GM19438 (cell line): ENCODE measurements at regions not wholly inside any gene's neighbourhood (a gene's known extent, or its start where the extent isn't known, plus 50 kb on each side); places are given as distances from the start of the nearest gene placed in this dataset.
"Not testable (repeated sequence)": the region's sequence is repeated elsewhere in the genome, so short reads cannot be mapped to it uniquely, and the experiment has no call there.

Source experiments
- ATAC-seq: cut with Tn5 transposase; IDR thresholded peaks from one replicate; pipeline ENCODE4 v1.9.1; 2021; ENCODE audit warnings: low read depth; ENCODE audit not compliant: unreplicated experiment

DNA sequence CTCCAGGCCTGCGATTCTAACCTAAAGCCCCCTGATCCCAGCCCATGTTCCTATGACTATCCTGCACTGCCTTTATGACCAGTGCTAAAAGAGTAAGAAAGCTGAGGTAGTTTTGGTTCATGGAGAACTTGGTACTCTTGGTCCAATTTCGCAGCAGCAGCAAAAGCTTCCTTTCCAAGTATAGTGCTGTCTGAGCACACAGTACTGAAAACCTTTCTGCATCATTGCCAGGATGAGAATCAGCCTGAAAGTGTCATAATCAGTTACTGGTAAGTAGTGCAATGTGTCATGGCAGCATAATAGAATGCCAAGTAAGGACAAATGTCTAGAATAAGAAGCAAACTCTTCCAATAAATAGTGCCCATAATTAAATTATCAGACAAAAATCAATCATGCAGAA, 889.6 kb upstream of the ADGRL4 start:
- no peak for ATAC-seq

DNA sequence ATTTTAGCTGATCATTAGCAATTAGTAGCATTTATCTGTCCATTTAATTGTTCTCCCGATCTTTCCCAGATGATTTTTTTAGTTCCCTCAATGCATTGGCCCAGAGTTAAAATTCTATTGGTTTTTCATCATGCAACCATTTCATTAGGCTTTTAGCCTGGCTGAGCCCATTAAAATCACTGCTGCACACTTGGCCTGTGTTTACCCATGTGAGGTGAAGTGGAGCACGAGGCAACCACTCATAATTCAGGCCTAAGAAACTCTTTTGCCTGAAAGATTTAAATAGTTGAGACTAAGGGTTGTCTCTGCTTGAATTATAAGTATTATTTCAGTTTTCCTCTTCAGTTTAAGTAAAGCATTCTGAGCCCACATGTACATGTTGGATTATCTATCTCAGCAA, 889.0 kb upstream of the ADGRL4 start:
- no peak for ATAC-seq

DNA sequence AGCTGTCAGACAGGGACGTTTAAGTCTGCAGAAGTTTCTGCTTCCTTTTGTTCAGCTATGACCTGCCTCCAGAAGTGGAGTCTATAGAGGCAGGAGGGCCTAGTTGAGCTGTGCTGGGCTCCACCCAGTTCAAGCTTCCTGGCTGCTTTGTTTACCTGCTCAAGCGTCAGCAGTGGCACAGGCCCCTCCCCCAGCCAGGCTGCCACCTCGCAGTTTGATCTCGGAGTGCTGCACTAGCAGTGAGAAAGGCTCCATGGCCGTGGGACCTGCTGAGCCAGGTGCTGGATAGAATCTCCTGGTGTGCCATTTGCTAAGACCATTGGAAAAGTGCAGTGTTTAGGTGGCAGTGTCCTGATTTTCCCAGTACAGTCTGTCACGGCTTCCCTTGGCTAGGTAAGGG, 887.6 kb upstream of the ADGRL4 start:
- not testable (repeated sequence) for ATAC-seq

DNA sequence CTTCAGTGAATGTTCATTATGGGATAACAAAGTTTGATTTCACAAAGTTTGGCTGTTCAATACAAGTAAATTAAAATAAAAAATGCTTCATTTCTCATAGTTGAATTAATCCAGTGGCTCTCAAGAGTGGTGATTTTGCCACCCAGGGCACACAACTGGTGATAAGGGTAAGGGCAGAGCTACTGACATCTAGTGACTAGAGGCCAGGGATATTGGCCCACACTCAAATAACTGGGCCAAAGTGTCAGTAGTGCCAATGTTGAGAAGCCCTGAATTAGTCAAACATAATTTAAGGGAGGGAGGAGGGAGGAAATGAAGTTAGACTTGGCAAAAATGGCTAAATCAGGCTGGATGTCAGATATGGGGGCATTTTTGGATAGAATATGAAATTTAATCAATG, 880.5 kb upstream of the ADGRL4 start:
- no peak for ATAC-seq

DNA sequence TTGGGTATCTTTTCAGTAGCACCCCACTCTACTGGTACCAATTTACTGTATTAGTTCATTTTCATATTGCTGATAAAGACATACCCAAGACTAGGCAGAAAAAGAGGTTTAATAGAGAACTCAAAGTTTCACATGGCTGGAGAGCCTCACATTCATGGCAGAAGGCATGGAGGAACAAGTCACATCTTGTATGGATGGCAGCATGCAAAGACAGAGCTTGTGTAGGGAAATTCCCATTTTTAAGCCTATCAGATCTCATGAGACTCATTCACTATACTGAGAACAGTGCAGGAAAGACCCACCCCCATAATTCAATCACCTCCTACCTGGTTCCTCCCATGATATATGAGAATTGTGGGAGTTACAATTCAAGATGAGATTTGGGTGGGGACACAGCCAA, 878.6 kb upstream of the ADGRL4 start:
- ATAC-seq = no peak

DNA sequence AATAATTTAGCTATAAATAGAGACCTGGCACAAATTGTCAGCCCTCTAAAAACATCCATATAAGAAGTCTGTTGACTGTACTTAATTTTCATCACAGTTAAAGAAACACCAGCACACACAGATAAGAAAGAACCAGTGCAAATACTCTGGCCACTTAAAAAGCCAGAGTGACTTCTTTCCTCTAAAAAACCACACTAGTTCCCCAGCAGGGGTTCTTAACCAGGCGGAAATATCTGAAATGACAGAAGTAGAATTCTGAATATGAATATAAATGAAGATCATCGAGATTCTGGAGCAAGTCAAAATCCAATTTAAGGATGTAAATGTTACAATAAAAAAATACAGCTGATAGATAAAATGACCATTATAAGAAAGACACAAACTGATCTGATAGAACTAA, 870.6 kb upstream of the ADGRL4 start:
- ATAC-seq = no peak

DNA sequence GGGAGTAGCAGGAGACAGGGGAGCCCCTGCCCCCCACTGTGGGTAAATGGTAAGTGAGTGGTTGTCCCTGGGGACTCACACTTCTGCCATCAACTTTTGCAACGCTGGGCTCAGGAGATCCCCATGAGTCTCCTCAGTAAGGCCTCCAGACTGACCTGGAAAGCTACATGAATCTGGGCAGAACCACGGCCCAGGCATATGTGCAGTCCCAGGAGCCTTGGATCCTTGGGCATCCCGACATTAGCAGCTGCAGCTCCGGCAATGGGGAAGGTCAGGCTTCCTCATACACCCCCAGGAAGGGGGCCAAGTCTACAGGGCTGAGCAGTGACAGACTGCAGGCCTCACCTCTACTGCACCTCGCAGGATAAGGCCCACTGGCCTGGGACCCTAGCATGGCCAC, 868.7 kb upstream of the ADGRL4 start:
- ATAC-seq = no peak

DNA sequence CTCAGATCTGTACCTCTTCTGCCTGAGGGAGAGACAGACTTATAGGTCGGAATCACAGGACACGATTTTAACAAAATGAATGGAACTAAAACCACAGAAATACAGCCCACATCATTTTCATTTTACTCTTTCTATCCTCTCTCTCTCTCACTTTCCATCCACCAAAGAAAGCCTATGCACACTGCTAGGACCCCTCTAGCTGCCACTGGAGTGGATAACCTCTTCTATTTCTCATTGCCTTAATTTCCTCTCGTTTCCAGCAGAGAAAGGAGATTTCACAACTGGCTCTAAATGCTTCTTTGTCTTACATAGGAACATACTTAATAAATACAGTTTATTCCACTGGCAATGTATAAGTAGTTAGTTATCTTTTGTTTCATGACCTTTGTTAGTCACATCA, 867.8 kb upstream of the ADGRL4 start:
- no peak for ATAC-seq

DNA sequence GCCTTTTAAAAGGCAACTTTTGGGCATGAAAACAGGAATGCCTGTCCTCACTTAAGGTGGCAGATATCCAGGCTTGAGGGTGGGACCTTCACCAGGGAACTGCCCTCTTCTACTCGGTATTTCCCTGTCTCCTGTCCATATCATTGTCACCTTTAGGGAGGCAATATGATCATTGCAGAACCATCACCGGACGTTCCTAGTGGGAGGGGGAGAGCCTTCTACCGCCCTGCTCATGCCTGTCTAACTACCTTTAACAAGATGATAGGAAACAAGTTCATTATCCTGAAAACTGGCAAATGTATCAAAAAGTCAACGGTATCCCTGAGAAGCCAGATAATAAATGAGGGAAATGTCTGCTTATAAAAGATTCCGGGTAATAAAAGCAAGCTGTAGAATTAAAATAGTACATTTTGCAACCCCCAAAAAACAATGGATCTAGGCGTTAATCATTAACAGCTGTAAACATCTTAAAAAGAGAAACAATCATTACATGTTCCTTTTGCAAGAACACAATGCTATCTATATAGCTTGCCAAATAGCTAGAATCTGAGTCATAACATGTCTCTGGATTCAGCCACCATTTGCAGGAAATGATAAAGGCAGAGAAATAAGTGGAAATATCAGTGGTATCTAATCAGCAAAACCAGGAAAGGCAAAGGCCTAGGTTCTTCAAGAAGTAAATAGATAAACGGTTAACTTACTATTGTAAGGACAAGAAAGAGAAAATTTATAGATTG, 852.9 kb upstream of the ADGRL4 start:
- no peak for ATAC-seq

DNA sequence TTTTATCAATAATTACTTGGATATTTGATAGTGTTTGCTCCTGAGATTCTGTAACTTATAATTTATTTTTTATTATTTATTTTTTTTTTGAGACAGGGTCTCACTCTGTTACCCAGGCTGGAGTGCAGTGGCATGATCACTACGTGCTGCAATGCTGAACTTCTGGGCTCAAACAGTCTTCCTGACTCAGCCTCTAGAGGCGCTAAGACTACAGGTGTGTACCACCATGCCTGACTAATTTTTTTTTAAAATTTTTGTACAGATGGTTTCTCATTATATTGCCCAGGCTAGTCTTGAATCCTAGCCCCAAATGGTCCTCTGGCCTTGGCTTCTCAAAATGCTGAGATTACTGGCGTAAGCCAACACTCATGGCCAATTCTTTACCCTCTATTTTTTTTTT, 845.5 kb upstream of the ADGRL4 start:
- ATAC-seq = no peak

DNA sequence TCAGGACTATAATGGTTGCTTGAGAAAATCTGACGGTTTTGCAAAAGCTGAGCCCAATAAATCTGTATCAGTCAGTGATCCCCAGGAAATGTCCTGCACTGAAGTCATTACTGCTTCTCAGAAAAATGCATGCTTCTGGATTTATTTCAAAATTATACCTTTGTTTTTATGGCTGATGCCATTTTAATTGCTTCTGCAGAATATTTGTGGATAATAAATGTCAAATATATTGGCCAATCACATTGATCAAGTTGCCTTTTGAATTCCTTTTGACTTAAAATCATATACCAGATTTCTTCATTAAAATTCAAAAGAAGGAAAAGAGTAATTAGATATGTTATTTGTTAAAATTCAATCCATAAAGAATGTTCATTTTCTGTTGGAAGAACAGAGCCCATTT, 842.9 kb upstream of the ADGRL4 start:
- ATAC-seq = no peak

DNA sequence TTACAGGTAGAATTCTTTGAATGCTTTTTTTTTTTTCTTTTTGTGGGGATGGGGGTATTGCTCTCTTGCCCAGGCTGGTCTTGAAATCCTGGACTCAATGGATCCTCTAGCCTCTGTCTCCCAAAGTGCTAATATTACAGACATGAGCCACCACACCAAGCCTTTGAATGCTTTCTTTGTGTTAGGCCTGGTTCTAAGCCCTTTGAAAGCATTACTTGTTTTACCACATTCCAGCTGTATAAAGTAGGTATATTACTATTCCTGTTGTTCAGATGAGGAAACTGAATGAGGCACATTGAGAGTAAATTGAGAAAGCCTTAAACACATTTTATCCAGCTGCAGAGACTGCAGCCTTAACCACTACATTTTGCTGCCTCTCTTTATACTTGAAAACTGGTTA, 841.8 kb upstream of the ADGRL4 start:
- ATAC-seq = no peak

DNA sequence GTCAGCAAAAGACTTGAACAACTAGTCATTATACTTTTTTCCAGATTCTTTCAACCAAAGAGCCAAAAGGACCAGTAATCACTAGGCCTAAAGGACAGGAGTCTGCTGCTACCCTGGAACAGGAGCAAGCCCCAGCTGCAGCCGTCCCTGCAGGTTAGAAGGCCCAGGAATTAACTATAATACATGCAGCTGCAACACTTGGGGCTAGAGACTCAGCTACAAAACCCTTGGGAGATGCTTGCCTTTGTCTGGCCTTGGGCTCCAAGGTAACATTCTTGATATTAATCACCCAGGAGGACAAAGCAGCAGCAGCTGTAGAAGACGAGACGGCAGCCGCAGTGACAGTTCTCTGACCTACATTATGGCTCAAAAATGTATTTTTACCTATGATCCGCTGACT, 841.2 kb upstream of the ADGRL4 start:
- no peak for ATAC-seq

DNA sequence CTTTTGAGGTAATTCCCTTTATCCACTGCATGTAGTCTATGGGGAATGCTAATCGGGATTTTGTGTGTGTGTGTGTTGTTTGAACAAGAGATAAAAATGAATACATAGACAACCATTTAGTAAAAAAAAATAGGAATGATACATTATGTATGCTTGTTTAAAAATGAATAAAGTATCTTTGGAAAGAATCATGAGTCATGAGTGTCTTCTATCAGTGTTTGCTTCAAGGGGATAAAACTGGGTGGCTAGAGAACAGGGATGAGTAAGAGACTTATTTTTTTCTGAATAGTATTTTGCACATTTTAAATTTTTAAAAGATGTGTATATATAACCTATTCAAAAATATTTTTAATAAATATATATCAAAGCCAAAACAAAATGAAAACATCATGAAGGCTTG, 839.4 kb upstream of the ADGRL4 start:
- ATAC-seq = no peak

DNA sequence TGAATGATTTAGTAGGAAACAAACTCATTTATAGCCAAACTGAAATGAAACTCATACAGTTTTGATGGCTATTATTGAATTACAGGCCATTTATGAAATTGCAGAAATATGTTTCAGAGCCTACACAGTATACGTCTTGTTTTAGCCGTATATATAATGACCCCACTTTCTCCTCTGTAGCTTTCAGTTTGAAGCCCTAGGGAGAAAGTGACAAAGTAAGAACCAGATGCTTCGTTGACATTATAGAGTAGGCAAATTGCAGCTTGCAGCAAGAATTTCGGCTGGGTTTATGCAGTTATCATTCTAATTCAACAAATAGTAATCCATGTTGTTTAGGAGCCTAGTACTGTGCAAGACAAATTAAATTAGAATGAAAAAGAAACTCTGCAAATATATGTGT, 836.3 kb upstream of the ADGRL4 start:
- no peak for ATAC-seq

DNA sequence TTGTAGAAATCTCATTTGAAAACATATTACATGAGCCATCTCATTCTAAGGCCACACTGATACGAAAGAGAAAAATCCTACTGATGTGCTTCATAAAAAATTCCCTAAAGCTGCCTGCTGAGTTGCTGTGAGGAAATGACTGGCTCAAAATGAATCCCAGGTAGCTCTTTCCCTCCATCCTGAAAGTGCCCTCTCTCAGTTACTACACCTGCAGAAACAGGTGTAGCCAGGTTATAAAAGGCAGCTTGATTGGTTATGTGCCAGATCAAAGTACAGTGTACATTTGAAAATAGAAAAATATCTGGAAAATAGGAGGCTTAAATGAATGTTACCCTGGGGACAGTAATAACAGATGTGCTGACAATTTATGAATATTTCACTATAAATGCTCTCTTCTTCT, 833.4 kb upstream of the ADGRL4 start:
- no peak for ATAC-seq

DNA sequence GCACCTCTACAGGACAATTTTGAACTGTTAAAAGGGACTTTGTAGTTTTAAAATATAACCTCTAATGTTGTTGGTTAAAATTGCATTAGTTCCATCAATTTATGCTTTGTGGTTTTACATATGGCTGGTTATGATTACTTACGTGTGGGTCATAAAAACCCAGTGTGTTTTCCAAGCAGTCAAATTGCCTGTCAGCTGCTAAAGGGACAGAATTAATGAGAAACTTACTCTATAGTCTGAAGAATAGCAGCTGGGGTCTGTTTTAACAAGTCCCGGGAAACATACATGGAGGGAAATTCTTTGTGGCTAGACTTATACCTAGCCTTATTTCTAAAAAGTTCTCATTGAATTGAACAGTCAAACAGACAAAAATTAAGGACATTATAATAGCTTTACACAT, 820.9 kb upstream of the ADGRL4 start:
- ATAC-seq = no peak

DNA sequence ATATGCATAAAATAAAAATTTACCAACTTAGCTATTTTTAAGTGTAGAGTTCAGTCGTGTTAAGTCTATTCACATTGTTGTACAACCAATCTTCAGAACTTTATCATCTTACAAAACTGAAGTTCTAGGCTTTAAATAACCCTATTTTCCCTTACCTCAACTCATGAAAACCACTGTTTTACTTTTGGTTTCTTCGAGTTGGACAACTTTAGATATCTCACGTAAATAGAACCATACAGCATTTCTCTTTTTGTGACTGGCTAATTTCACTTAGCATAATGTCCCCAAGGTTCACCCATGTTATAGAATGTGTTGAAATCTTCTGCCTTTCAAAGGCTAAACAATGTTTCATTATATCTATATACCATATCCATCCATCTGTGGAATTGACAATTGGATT, 819.0 kb upstream of the ADGRL4 start:
- no peak for ATAC-seq

DNA sequence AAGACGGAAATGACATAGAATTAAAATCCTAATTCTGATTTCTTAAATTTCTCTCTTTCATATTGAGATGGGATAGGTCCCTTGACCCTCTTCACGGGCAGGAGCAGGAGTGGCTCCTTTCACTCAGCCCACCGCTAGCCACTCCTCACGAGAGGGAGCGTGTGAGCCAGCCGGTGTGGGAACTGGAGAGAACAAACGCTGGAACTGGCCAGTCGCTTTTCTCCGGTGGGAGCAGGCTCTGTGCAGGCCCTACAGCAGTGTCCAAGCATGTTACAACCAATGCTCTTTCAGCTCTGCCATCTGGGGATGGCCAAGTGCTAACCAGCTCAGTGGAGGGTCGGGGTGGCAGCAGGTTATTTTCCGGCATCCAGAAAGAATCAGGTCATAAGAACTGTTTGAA, 815.5 kb upstream of the ADGRL4 start:
- no peak for ATAC-seq

DNA sequence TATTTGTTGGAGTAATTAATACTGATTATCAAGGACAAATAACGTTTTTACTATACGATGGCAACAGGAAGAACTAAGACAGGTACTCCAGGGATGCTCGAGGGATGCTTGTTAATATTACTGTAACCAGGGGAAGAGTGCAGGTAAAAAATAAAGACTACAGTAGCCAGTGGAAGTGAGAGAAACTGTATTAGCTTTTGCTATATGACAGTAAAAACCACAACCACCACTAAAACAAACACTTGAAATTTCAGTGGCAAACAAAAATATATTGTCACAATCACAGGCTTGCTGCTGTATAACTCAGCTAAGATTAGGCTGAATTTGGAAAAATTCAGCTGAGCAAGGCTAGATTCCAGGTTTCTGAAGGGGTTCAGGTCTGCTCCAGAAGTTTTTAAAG, 812.6 kb upstream of the ADGRL4 start:
- no peak for ATAC-seq

DNA sequence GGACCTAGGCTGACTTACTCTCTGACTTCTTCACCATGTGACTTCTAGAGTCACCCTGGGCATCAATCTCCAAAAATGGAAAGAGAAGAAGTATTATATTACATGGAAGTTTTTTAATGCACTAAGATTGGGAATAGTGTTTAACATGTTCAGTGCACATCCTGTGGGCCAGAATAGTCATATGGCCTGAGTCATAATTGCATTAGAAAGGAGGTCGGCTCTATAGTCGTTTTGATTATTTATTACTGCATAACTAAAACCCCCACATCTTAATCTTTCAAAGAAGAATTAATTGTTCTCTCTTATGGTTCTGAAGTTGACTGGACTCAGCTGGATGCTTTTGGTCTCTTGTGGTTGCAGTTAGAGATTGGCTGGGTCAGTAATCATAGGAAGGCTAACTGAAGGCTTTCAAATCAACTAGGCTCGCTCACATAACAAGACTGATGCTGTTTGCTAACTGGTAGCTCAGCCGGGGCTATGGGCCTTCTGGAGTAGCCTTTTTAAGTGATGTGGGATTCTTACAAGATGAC, 810.6 kb upstream of the ADGRL4 start:
- no peak for ATAC-seq

DNA sequence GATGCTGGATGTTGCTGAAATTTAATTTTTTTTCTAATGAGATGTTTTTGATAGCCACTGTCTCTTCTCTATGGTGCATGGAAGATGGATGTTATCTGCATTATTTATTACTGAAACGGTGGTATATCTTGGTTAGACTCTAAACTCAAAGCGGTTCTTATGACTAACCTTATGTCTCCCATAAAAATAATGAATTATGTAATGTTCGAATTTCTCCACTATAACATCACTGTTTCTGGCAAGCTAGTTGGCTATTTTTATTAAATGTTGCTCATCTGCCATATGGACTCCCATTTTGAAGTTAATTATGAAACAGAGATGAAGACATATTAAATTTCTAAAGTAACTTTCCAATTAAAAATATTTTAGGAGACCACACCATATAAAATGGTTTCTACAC, 808.6 kb upstream of the ADGRL4 start:
- no peak for ATAC-seq

DNA sequence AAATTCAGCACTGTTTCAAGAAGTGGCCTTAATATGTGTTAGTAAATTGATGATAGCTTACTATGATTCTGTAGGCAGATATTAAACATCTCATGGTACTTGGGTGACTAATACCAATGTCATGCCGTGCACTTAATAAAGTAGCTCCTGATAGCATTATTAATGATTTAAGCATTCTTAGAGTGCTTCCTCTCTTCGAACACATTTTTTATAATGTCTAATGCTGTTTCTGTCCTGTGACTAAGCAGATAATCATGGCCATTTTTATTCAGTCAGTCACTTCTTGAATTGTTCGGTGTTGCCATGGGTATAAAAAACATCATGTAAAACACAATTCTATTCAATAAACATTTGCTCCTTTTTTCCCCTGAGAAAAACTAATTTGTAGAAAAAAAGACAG, 804.6 kb upstream of the ADGRL4 start:
- no peak for ATAC-seq
